ENCODE measurements at regions not wholly inside any gene's neighbourhood (a gene's known extent, or its start where the extent isn't known, plus 50 kb on each side); places are given as distances from the start of the nearest gene placed in this dataset.

DNA sequence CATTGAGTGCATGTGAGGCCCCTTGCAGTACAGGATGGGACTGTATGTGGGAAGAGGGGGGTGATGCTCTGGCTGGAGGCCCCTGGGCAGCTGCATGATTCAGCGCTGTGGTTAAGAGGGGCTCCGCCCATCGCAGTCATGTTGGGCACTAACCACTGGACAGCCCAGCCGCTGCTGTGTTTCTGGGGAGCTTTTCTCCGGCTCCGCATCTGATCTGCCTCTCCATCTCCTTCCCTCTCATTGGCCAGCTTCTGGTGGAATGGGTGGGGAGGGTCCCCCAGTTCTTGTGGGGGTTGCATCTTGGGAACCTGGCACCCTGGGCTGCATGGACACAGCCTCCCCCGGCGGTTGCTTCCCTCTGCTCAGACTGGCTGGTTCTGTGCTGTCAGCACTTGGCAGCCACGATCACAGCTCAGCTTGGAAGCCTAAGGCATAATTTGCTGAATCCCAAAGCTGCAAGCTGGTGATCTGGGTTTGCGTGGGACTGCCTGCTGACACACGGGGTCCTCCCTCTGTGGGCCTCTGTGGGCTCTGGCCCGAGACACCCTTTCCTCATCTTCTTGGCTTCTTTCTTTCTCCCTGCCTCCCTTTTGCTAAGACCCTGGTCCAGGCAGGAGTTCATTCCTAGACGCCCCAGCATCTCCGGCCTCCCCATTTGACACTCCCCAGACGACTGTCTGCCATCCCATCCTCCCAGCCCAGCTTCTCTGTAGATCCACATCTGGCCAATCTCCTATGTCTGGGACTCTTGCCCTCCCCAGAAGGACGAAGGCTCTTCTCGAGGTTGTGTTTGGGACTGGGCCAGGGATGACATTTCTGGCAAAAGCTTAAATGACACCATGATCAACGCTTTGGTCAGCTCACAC lies 168.3 kb downstream of the SEC14L1 start:
- peak; percentile 69 for DNase-seq

DNA sequence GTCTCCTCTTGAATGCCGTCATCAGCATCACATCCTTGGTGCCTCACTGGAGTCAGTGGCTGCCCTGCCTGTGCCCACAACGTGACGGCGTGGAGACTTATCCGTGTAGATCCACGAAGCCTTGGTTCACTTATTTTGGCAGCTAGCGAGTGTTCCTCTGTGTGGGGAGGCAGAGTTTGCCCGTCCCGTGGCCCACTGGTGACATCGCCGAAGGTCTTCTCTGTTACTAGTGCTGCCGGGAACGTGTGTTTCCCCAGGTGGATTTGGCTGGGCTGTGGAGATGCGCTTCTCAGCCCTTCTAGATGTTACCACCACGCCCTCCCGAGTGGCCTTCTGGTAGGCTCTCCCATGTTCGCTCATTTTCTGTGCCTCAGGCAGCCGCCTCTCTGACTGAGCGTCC lies 169.6 kb downstream of the SEC14L1 start:
- no peak for DNase-seq

DNA sequence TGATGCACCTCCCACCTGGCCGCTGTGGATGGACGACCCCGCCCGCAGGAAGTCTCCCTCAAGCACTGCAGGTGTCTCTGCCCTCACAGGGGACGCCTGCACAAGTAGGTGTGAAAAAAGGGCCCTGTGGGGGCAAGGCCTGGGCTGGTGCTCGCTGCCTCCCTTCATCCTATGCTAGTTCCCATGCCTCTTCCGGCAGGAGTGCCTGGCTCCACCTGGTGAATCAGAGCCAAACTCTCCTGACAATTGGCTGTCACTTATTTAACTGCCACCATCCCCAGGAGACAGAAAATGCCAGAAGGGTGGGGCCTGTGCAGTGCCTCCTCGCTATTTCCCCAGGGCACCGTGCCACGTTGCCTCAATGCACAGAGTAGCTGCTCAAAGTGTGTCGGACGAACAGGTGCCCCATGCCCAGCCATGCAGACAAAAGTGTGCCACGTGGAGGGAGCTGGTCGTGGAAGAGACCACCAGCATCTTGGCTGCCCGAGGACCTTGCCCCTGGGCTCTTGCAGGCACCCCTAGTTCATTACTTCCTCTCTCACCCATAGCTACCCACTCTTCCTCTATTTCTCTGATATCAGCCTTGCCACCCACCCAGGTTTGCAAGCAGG lies 170.7 kb downstream of the SEC14L1 start:
- DNase-seq = peak; percentile 36

DNA sequence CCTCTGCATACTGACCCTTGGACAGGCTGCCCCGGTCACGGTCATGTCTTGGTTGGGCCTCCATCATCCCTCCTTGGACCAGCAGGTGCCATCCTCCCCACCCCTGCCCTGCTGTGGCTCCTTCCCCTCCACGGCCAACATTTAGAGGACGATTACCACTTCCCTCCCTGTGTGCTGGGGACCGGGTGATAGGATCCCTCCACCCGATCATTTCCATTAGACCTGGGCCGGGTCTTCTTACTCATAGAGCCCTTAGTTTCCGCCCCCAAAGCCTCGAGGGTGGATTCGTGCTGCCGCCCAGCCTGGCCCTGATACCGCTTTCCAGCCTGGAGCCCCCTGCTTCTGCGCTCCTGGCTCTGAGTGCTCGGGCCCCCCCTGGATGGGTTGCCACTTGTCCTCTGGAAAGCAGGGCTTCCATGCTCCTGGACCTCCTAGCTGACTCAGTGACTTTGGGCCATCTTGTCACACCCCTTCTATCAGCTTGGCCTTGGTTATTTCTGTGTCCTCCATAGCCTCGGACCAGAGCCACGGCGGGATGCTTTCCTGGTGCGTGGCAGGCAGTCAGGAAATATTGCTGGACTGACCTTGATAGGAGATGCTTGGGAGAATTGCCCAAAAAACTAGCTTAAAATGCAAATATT lies 171.4 kb downstream of the SEC14L1 start:
- peak; percentile 41 for DNase-seq

DNA sequence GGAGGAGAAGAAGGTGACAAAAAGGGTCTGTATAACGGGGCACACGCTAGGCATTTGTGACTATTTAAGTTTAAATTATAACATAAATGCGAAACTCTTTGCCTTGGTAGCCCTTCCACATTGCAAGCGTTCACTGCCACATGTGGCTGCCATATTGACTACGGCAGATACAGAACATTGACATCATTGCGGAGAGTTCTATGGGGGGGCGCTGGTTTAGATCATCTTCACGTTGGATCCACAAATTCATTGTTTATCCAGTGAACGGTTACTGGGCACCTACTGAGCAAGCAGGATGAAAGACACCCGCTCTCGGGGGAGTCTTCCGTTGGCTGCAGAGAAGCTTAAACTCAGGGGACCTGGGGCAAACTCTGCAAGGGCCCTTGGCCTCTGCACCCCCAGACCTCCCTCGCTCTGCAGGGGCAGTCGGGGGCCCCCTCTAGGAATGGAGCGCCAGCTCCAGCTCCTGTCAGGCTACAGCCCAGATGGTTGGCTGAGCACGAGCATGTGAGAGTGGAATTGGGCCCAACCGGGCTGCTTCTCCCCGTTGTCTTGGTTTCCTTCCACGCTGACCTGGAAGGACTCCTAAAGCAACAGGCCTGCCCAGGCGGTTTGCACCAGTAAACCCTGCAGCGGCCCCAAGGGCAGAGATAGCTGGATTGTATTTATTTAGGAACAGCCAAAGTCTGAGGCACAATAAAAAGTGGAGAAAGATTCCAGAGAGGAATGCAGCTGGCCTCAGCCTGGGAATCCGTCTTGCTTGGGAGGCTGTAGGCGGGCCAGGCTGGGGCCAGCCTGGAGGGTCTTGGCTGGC lies 172.2 kb downstream of the SEC14L1 start:
- DNase-seq = peak; percentile 87

- DNase-seq = no peak
Observed at GRCh38 chr17:77313831-77314230, 173.1 kb downstream of the SEC14L1 start.

DNA sequence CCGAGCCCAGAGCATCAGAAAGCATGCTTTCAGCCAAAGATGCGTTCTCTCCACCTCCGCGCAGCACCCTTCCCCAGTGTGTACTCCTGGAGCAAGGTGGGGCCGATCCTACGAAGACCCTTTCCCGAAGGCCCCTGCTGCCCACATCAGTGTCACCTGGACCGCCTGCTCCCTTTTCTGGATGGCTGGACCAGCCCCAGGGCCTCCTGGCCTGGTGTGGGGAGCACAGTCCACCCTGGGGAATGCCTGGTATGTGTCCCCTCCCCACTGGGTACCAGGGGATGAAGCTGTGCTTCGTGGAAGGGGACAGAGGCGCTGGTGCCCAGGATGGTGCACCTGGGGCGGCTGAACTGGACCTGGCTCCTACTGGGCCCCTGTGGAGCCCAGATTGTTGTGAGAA lies 173.8 kb downstream of the SEC14L1 start:
- DNase-seq = no peak

DNA sequence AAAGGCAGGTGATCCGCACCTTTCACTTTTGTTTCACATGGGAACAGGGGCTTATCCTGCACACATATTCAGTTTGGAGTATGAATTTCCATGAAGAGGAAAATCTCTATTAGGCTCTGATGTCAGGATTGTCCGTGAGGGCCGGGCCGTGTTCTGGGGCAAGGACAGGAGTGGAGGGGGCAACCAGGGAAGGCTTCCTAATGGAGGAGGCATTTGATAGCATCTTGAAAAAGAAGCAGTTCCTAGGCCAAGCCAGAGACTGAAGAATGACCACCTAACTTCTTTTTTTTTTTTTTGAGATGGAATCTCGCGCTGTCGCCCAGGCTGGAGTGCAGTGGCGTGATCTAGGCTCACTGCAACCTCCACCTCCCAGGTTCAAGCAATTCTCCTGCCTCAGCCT lies 174.2 kb downstream of the SEC14L1 start:
- DNase-seq = no peak

- DNase-seq = no peak
Observed at GRCh38 chr17:77315551-77316190, 174.9 kb downstream of the SEC14L1 start.

DNA sequence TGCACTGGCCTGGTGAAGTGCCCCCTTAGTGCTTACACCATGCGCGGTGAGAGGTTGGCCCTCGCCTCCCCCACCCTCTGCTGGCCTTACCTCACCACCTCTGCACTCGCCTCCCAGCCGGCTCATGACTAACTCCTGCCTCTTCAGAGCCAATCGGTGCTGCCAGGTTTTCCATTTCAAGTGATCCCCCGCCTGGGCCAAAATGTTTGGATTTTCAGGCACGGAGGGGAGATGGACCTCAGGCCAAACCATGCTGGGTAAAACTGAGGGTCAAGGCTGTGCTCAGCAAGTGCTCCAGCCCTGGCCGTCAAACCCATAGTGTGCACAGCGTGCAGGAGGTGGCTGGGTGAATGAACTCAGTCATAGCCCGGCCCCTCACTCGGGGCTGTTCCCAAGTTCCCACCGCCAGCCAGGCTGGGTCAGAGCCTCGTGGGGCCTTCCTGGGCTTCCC lies 175.4 kb downstream of the SEC14L1 start:
- DNase-seq = peak; percentile 65

GRCh38 chr17:77316651-77317050 lies 175.9 kb downstream of the SEC14L1 start:
- no peak for DNase-seq

DNA sequence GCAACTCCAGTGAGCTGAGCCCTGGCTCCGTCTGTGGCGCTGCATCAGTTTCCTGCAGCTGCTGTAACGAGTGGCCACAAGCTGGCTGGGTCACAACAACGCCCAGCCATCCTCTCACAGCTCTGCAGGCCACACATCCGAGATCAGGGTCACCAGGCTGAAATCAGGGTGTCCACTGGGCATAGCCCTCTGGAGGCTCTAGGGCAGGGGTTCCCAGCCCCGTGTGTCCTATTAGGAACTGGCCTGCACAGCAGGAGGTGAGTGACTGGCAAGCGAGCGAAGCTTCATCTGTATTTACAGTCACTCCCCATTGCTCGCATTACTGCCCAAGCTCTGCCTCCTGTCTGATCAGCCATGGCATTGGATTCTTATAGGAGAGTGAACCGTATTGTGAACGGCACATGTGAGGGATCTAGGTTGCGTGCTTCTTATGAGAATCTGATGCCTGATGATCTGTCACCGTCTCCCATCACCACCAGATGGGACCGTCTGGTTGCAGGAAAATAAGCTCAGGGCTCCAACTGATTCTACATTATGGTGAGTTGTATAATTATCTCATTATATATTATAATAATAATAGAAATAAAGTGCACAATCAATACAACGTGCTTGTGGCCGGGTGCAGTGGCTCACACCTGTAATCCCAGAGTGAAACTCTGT lies 176.5 kb downstream of the SEC14L1 start:
- DNase-seq = peak; percentile 29

GRCh38 chr17:77318021-77318420 lies 177.3 kb downstream of the SEC14L1 start:
- peak; percentile 22 for DNase-seq

GRCh38 chr17:77318491-77319210 lies 177.9 kb downstream of the SEC14L1 start:
- DNase-seq = peak; percentile 44

DNA sequence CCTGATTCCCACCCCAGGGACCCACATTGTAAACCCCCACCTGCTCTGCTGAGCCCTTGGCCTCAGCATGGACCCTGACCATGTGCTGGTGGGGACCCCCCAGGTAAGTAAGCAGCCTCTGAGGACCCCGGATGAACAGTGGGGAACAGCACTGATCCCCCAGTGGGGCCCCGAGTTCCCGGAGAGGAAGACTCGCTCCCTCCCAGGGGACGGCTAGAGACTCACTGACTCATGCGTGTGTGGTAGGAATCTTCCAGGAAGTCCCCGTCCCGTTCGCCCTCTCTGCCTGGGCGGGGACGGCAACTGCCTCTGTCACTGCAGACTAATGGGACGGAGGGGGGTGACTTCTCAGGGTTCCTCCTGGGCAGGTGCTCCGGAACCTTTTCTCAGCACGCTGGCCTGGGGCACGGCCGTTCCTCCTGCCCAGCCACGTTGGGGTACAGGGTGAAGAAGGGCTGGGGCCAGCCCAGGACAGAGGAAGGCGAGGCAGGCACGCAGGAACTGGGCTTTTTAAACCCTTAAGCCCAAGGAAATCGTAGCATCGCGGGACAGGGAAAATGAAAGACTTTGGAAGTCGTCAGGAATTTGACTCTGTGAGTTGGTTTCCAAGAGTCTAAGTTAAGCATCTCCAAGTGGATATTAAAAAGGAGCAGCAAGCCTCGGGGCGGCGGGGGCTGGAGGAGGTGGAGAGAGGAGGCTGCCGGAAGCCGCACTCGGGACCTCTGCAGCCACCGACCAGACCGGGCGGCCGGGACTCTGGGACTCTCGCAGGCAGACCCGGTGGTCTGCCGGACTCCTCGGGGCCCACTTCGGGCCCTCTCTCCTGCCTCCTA lies 178.7 kb downstream of the SEC14L1 start:
- peak; percentile 80 for DNase-seq

DNA sequence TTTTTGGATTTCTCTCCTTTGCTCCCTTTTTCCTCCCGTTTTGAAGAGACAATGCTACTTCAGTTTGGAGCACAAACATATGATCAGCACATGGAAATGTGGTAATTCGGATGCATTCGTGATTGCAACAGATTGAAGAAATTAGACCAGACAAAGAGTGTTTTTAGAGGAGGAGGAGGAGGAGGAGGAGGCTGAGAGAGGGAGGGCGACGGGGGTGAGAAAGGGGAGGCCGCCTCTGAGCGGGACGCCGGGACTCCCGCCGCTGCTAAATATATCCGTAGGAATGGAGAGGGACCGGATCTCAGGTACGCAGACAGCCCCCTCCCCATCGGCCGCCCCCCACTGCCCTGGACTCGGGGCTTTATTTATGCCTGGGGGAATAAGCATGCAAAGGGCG lies 179.3 kb downstream of the SEC14L1 start:
- DNase-seq = peak; percentile 68

DNA sequence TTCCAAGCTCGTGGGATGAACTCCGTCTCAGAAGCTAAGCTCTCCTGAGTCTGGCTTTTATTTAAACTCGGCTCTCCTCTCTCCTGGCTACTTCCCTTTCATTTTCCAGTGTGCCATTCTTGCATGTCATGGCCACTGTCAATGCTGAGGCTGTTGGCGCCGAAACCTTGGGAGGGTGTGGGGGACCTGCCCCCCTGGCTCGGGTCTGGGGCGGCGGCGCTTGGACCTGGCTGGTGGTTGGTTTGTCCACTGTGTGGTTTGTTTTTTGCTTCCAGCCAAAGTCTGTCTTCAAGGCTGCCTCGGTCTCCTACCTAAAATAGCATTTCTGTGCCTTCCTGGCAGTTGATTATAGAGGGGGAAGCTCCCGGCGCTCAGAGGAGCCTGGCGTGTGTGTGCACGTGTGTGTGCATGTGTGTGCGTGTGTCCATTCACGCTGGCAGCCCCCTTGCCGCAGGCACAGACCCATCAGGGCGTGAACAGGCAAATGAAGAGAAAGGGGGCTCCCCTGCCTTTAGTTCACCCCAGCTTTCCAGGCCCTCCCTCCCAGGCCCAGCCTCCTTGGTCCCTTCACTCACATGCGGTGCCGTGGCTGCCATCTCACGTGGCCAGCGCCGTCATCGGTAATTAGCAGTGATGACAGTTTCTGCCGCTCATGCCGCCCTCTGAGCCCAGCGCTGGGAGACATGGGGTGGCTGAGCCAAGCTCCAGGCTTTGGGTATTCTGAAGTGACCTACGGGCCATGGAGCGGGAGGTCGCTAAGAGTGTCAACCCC lies 179.9 kb downstream of the SEC14L1 start:
- DNase-seq = peak; percentile 77

DNA sequence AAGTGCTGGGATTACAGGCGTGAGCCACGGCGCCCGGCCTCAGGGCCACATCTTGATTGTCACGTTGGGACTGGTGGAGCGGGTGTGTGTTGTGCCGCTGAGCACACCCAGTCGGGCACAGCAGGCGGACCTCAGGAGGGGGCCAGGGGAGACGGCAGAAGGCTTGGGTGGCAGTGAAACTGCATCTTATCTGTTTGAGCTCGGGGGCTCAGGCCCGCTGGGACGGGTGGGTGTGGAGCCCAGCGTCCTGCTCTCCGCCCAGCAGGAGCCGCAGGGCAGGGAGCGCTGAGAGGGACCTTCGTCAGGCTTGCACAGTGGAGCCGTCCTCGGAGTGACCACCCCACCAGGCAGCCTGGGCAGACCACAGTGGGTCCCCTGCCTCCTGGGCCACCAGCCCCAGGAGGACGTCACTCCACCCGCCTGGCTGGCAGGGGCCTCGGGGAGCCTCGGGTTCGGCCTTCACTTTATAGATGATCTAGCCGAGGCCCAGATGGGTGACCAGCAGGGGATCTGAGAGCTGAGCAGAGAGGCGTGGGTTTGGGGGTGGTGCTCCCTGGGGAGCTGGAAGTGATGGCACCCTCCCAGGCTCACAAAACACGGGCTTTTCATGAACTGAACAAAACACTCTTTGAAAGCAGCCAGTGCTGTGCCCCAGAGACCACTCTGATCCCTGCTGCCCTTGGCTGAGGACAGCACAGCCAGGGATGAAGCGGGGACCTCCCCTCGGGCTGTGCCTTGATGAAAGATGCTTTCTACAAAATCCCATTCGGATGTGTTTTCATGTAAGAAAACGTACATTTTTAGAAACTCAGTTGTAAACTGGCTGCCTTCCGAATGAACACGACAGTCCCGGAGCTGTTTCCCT lies 181.1 kb downstream of the SEC14L1 start:
- peak; percentile 44 for DNase-seq
